GM21381 (cell line): ENCODE measurements at regions not wholly inside any gene's neighbourhood (a gene's known extent, or its start where the extent isn't known, plus 50 kb on each side); places are given as distances from the start of the nearest gene placed in this dataset.

Experiments
- ATAC-seq: cut with Tn5 transposase; IDR thresholded peaks from one replicate; pipeline ENCODE4 v1.9.1; 2021; ENCODE audit warnings: mild to moderate bottlenecking, moderate library complexity; ENCODE audit not compliant: unreplicated experiment

- no peak for ATAC-seq
Measured at GRCh38 chr18:72100465-72101004, 443.6 kb downstream of the CBLN2 start.

DNA sequence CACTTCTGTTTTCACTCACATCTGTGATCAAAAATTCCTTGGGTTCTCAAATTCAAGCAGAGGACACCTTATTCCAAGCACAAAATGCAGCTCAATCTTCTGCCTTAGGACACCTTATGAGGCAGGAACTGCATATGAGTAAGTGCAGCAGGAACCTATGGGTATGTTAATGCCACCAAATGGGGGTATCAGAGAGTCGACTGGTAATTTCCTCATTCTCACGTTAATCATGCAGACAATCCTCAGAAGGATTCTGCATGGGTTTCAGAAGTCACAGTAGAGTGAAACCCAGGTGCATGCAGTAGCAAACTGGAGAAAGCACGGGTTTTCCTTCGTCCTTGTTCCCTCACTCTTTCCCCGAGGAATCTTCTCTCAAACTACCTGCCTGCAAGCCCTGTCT lies 452.8 kb downstream of the CBLN2 start:
- no peak for ATAC-seq

DNA sequence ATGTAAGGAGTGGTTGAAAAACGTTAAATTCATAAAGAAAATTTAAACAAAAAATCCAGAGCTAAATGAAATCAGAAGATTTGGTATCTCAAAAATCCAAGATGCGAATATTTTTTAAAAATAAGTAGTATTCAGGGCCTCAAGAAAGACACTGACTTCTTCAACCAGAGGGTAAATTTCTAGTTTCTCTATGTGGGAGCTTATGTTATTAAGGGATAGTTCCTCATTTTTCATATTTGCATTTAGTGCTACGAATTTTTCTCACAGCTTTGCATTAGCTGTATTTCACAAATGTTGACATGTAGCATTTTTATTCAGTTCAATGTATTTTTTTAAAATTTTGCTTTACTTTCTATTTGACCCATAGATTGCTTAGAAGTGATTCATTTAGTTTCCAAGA lies 454.7 kb downstream of the CBLN2 start:
- no peak for ATAC-seq

DNA sequence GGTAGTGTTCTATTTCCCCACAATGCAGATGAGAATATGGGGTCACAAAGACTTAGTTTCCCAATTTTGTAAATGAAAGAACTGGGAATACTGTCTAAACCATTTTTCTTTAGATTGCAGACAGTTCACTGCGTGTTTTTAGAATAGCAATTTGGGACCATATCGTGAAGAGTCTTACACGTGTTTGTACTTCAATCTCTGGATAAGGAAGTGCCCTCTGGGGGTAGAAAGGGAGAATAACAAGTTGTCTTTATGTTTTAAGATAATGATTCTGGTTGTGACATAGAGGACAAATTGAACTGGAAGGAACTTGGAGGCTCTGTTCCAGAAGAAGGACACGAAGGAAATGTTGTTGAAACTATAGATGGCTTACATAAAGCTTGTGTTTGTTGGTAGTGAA lies 457.7 kb downstream of the CBLN2 start:
- ATAC-seq: no peak

- no peak for ATAC-seq
Measured at GRCh38 chr18:72075040-72075439, 469.1 kb downstream of the CBLN2 start.

- no peak for ATAC-seq
Measured at GRCh38 chr18:72063001-72063400, 481.1 kb downstream of the CBLN2 start.

DNA sequence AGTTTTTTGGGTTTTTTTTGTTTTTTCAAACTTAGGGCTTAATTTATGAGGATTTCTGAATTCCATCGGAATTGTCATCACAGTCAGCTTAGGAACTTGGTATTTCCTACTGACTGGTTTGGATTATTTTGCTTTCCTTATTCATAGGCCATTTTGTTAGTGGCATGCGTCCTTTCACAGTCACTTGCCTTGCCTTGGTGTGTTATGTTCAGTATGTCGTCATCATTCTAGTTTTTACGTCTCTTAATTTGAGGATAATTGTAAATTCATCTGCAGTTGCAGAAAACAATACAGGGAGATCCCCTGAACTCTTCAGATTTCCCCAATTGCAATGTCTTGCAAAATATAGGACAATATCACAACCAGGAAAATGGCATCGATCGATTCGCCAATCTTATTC lies 485.3 kb downstream of the CBLN2 start:
- ATAC-seq: no peak

- no peak for ATAC-seq
Measured at GRCh38 chr18:72056171-72056570, 488.0 kb downstream of the CBLN2 start.

- ATAC-seq: no peak
Measured at GRCh38 chr18:72041313-72042032, 502.7 kb downstream of the CBLN2 start.

DNA sequence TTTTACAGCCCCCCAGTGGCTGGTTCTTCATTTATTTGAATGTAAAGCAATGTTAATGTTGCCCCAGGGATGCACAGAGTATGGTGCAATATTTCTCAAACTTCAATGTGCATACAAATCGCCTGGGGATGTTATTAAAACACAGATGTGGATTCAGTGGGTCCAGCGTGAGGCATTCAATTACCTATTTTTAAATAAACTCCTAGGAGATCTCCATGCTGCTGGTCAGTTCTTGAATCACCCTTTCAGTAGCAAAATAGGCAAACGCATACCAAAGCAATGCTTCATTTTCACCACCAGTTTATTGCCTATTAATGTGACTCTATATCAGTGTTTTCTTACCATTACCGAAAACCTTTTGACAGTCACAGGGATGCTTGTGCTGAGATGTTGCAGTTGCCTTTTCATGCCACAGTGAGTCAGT lies 530.7 kb downstream of the CBLN2 start:
- ATAC-seq: no peak

GRCh38 chr18:71998547-71999097 lies 545.5 kb downstream of the CBLN2 start:
- ATAC-seq: no peak

GRCh38 chr18:71995904-71996465 lies 548.2 kb downstream of the CBLN2 start:
- no peak for ATAC-seq

DNA sequence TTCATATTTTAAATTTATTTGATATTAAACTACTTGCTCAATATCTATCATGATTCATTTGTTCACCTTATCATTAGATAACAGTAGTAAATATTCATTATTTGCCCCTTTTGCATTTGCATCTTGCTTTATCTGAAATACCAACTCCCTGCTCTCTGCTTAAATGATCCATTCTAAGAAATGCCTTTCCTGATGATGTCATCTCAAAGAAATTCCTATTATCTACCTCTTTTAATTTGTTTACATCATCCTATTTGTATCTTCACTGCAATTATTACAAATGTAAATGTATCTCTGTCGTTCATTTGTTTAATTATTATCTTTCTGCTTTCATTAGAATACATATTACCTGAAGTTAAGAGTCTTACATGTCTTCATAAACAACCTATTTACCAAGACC lies 549.9 kb downstream of the CBLN2 start:
- no peak for ATAC-seq

DNA sequence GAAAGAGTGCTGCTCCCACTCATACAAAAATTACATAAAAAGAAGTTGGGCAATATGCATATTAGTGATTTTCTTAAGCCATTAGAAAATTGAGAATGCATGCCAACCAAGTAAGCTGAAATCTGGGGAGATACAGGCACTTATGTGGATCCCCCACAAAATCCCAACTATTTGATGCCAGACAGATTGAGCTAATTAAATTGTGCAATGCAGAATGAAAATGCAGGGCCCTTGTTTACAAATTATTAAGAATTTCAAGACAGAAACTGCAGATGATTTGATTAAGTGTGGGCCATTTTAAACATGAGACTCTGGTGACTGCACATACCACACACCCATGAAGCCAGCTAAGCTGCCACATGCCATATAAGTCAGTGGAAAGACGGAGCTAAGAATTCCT lies 554.5 kb downstream of the CBLN2 start:
- no peak for ATAC-seq

- ATAC-seq: no peak
Measured at GRCh38 chr18:71986351-71987050, 557.6 kb downstream of the CBLN2 start.

DNA sequence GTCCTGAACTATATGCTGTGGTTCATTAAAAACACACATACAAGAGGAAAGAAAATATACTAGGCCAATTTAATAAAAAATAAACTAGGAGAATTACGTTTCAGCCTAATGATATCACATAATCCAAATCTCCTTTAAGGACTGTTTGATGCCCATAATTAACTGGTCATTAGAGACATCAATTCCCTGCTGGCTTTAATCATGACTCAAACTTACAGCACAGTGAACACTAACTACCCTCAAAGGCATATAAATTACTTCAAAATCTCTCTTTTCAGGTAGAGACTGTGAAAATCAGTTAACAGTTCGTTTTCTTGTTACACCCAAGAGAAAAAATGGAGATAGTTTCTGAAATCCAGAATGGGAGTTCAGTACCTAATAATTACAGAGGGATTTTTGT lies 567.4 kb downstream of the CBLN2 start:
- no peak for ATAC-seq

DNA sequence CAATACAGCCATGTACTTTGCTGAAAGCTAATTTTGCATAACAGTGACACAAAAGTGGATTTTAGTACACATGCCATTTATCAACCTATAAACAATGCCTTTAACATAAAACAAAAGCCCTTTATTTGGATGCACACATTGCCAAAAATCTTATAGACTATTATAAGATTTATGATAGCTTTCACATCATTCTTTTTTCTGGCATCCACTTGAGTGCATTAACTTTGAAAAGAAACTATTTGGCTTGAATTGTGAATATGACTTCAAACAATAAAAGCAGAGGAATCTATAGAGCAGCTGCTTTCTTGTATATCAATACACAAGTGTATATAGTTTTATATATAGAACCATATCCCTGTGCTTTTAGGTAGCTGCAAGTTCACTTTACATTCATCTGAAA lies 577.4 kb downstream of the CBLN2 start:
- ATAC-seq: no peak

DNA sequence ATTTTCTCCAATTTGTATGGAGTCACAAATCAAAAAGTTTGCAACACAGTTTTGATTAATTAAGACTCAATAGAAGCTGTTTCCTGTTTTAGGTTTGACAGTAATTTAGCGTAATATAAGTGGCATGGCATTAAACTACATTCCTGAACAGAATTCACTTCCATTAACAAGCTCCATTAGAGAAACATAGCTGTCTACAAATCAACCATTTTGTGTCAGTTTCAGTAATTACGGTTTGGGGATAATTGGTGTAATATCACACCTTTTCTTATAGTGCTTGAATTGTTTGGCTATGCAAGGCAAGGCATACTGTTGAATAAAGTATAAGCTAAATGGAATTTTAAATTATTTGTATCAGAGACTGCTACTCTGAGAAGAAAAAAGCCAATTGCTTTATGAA lies 585.5 kb downstream of the CBLN2 start:
- ATAC-seq: no peak

GRCh38 chr18:71951001-71951400 lies 593.1 kb downstream of the CBLN2 start:
- no peak for ATAC-seq

DNA sequence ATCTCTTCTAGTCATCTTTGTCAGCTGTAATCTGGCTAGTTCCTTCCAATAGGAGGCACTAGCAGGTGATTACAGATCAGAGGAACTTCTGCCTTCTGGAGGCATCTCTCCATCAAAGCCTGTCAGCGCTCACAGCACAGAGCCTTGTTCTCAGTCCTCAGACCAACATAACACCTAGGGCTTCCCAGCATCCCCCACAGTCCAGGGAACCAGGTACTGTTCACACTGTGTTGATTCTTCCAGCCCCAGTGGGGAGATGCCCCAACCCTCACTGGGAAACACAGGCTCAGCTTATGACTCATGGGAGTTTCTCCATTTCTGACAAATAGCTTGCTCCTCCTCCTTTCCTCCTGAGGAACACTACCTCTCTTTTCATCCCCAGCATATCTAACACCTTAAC lies 601.7 kb downstream of the CBLN2 start:
- ATAC-seq: no peak

- no peak for ATAC-seq
Measured at GRCh38 chr18:71939483-71939882, 604.7 kb downstream of the CBLN2 start.

DNA sequence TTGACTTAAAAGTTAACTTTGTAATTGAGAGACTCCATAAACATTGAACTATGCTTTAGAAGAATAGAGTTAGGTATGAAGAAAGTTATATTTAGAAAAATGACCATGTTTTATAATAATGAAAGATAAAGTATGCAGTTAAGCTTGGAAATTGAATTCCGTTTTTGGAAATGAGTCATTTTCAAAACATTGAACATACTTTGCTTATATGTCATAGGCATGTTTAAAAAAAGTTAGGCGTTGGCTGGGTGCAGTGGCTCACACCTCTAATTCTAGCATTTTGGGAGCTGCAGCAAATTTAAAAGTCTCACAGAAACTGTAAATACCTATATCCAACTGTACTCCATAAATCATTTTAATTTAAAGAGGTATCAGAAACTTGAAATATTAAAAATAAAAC lies 607.4 kb downstream of the CBLN2 start:
- no peak for ATAC-seq
